ENCODE measurements at regions not wholly inside any gene's neighbourhood (a gene's known extent, or its start where the extent isn't known, plus 50 kb on each side); places are given as distances from the start of the nearest gene placed in this dataset.

DNA sequence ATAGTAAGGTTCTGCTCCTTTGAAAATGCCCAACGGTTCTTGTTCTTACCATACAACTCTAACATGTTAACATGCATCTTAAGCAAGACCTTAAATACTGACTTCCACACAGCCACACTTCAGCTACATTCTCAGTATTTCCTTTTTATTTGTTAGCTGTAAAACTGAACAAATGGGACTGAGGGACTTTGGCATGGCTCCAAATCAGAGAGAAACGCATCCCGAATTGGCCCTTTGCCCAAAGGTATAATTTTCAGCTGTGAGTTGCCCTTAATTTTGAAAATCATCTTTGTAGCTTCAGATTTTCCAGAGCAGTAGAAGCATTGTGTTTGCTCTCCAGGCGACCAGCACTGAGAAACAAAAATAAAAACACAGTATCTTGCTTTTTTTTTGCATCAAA is 56.4 kb downstream of the NEUROD6 start:
- DNase-seq = no peak

DNA sequence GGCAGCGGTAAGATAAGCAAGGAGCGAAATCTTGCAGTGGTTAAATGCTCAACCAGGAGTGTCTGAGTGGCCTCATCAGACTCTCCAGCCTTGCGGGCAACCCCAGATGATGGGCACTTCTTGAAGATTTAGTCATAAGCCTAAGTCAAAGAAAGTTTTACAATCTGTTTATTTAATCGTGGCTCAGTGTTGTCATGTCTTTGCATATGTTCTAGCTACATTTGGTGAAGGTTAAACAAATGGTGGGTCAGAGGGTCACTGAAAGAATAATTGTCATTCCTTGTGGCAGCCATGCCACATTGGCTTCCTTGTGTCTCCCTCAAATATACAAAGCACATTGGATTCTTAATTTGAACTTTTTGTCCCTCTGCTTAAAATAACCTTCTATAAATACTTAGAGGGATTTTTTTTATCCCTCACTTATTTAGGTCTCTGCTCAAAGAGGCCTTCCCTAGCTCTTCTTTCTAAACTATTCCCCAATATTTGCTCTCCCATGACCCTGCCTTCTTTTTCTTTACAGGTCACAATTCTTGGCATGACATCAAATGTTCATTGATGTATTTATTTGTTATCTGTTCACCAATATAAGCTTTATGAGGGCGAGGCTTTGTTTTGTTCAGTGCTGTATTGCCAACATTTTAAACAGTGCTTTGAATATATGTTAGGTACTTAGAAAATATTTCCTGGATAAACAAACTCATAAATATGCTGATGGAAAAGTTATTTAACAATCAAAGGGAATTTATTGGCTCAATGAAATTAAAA is 68.7 kb downstream of the NEUROD6 start:
- DNase-seq = no peak

DNA sequence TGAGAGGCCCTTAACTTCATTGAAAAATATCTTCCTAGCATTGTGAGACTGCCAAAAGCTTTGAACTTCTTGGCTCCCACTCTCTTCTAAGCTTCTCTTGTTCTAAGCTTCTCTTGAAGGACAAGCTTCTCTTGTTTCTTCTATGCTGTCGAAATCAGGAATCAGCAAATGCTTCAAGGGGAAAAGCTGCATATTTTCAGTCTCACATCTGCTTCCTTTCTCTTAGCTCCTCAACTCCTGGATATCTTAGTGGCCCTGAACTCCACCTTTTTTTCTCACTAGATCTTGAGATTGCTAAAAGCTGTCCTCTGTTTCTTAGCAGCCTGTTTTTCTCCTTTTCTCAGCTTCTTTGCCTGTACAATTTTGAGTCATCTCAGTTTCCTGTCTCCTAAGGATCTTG is 73.0 kb downstream of the NEUROD6 start:
- no peak for DNase-seq

DNA sequence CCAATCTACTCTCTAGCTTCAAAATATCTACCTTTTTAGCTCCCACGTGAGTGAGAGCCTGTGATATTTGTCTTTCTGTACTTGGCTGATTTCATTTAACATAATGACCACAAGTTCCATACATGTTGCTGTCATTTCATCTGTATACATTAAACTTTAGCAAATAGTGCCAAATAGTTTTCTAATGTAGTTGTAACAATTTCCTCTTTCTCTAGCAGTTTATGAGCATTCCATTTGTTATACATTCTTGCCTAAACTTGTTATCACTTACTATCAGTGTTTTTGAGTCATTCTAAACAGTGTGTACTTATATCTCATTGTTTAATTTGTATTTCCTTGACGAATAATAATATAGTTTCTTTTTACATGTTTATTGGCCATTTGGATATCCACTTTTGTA is 77.2 kb downstream of the NEUROD6 start:
- DNase-seq = no peak

DNA sequence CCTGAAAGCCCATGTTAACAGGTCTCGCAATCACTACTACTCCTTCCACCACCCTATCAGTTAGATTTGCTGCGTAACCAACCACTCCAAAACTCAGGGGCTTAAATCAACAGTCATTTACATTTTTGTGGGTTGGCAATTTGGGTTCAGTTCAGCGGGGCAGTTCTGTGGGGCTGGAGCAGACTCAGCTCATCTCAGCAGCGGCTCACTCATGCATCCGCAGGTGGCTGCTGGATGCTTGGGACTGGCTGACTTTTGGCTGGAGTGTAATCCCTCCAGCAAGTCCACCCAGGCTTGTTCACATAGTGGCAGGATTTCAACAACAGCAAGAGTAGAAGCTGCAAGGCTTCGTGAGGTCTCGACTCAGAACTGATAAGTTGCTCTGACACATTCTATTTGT is 79.2 kb downstream of the NEUROD6 start:
- no peak for DNase-seq

DNA sequence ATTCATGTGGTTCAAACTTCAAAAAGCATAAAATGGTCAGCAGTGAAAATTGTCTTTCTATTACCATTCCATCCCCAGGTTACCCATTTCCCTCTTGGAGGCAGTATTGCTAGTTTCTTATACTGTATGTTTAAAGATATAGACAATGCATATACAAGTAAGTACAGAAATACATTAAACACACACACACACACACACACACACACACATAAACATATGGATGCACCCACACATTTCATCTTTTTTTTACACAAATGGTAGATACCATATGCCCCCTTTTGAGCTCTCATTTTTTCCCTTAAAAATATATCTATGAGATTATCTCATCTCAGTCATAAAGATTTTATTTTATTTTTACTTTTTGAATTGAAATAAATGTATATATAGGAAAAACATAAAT is 79.7 kb downstream of the NEUROD6 start:
- DNase-seq = no peak

DNA sequence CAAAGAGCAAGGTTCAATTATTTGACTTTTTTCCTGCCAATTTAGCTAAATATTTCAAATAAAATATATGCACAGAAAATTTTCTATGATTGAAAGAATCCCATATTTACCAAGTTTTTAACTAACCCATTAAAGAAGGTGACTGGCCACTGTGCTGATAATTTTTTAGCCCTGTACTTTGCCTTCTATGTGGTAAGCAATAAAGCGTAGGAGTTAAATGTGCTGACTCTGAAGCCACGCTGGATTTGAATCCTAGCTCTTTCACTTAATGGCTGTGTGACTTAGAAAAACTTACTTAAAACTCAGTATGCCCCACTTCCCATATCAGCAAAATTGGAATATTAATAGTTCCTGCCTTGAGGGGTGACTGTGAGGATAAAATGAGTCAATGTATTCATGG is 82.1 kb downstream of the NEUROD6 start:
- DNase-seq = no peak

DNA sequence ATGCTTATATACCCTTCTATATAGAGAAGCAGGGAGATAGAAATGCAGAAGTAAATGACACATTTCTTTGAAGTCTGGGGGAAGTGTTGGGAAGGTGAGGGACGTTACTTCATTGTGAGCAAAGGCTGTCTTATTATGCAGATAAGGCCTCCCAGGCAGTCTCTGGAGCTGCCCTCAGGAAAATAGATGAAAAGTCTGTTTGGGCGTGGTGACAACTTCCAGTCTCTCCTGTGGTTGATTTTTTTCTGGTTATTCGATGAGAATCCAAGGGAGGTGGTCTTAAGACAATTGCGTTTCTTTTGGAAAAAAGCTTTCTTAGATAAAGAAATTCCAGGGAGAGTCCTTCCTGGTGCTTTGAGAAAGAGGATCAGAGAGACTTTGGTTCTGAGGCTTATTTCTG is 84.0 kb downstream of the NEUROD6 start:
- no peak for DNase-seq

DNA sequence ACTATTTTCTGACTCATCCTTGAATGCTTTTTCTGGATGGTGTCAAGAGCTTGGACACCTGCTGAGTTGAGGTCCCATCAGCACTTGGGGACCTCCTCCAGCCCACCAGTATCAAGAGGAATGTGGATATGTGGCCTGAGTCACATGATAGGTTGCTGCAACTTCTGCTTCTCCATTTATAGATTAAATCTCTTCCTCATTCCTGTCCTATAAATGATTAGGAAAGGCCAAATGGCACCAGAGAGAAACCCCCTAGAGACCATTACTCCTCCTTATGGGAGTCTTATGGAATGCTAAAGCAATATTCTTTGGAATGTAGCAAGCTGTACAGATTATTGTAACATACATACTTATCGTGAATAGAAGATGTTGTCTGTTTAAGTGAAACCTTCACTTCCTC is 85.6 kb downstream of the NEUROD6 start:
- no peak for DNase-seq

DNA sequence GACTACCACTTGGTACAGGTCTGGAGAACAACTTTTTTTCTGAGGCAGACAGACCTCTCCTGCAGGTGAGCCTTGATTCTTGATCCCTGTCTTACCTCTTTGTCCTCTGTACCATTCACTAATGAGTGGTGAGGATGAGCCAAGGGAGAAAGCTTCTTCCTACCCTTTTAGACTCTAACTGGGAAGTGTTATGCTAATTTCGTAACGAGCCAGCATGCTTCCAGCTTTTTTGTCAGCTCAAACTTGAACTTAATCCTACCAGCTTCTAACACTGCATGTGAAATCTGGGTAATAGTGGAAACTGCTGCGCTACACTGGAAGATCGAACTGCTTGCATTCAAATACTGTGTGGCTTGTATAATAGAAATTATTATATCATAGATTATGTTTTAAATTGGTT is 87.0 kb downstream of the NEUROD6 start:
- no peak for DNase-seq

DNA sequence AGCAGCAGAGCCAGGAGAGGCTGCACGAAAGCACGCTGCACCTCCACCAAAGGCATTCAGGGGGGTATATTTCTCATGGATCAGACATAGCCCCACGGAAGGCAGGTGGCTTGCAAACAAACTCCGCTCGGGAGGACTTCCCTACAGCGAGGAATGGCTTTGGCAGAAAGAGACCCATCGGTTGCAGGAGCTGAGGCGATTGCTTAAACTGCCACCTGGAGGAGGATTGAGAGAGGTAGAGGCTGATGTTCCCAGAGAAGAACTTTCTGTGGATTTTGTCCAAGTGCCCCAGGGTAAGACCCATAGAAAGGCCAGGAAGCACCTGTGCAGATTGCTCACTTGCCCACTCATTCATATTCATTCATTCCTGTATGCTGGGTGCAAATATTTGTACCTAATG is 89.1 kb downstream of the NEUROD6 start:
- DNase-seq = no peak

DNA sequence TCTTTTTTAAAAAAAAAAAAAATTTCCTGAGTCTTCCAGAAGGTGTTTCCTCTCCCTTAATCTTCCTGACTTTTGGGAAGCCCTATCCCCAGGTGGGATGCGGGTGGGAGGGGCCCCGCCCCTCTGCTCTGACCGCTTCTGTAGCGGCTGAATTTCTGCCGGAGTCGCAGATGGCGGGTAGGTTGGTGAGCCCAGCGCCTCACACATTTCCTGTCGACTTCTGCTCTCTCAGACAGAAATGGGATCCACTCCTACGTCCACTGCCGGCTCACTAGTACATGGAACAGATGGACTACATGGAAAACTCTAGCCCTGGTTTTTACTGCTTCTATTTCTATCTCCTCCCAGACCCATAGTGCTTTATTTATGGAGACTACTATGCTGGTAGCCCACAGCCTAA is 90.9 kb downstream of the NEUROD6 start:
- no peak for DNase-seq

DNA sequence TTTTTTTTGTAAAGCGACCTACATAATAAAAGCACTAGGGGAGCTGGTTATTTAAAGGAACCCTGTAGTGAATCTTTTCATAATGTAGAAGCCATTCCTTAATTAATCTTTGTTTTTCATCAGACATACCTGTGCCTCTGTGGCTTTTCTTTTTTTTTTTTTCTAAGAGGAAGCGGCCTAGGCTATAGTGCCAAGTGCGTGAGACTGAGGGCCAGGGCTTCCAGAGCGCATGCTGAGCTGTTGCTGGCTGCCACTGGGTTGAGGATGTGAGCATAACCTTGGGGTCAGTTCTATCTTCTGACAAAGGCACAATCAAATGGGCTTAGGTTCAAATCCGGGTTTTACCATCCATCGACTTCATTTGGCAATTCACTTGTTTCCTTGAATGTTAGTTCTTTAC is 103.7 kb downstream of the NEUROD6 start:
- DNase-seq = no peak

DNA sequence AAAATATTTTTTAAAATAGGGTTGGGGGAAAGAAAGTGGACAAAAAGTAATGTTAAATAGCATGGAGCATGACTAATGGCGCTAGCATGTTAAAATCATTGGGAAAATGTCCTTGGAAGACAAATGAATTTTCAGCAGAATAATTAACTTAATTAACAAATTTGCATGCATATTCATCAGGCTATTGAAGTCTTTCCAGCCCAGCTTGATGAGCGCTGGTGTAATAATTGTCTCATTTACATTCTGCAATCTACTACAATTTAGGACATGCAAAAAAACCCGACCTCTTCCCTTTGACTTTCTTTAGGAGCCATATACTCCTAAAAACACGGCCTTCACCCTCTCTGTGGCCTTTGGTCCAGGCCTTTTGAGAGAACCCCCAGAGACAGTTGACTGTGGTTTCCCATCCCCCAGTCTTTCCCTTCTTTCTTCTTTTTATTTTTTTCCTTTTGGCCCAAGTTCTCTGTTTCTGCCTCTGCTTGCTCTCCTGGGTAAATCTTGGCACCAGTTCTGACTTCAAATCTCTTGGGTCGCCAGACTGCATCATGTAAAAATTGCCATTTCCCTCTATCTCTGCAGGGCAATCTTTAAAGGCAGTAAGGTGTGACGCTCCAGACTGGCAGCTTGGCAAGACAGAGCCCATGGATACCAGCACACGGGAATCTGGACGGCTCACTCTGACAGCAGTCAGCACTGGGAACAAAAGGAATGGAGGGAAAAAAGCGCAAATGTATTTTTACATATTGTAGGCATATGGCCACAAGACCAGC is 105.5 kb downstream of the NEUROD6 start:
- no peak for DNase-seq

DNA sequence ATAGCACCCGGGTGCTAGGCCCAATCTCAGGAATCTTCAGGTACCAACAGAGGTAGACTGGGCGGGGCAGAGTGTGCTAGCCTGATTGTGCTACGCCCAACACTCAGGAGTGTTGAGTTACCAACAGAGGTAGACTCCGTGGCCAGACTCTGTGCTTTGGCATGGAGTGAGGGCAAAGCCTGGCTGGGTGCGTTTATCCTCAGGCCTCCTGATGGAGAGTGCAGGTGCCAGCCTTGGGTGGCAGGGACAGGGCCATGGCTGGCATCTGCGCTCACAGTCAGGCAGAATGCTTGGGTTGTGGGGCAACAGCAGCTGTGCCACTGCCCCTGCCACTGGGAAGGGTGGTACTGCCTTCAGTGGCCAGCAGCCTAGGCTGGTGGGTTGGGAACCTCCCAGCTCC is 111.6 kb downstream of the NEUROD6 start:
- no peak for DNase-seq

DNA sequence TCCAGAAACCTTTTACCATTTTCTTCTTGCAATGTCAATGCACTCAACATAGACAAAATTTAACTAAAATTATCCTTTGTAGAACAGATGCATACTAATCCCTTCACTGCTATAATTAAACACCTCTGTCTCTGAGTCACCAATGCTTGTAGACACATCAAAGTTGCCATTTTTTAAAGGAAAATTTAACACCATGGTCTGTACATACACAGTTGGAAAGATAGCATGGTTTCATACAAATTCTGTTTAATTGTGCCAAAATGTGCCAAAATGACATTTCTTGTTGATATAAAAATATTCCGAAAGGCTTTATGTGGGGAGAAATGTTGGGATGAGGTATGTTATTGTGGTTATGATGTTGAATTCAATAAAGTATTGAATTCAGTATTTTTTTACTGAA is 125.8 kb downstream of the NEUROD6 start:
- DNase-seq = no peak

DNA sequence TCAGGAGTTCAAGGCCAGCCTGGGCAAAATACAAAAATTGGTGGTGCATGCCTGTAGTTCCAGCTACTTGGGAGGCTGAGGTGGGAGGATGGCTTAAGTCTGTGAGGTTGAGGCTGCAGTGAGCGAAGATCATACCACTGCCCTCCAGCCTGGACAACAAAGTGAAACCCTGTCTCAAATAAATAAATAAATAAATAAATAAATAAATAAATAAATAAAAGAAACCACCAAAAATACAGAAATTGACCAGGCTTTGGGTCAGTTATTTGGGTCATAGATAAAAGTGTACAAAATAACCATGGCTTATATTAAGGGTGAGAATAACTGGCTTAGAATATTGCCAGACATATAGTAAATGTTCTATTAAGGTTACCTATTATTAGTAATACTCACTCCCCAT is 129.2 kb downstream of the NEUROD6 start:
- DNase-seq = no peak

DNA sequence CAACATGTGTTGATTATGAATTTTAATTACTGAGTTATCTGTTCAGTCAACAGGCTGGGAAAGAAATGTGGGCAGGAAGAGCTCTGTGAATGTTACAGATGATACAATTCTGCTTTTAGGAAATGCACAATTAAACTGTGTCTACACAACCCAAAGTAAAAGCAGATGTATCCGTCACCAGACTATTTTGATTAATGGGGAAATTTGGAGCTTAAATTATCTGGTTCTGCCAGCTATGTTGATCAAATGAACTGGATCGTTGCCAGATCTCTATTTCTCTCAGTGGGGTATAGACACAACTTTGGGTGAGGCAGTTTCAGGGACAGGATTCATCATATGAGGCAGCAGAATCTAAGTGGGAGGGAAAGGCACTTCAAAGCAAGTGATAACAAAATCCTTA is 136.5 kb downstream of the NEUROD6 start:
- DNase-seq = no peak

DNA sequence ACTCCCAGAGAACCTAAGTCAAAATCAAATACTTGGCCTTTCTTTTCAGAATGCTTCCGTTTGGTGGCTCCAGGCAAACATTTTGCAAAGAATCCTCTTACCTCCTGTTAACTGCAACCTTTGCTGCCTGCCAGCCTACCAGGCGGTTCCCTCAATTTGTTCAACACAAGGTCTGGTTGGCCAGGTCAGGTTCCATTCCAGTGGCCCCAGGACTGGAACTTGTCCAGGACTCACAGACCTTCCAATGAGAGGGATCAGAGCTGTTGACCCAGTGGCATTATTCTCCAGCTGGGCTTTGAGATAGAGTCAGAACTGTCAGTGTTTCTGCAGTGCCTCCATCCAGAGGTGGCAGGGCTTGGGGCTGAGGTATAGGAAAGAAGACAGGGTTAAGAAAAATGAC is 137.0 kb downstream of the NEUROD6 start:
- no peak for DNase-seq

DNA sequence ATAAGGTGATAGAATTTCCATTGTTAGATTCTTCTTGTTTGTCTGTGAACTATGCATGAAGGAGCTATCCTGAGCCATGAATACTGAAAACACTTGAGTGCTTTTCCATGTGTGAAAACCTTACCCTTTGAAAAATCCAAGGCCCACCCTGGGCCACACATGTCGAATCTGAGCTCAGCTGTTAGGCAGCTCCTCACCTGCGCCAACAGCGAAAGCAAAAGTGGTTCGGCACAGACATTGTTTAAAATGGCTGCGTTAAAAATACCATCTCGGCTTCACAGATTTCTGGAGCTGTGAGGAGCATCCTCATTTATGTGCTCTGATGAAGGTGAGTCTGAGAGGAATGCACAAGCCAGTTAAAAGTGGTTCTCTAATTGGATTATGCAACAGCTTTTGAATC is 137.7 kb downstream of the NEUROD6 start:
- no peak for DNase-seq

DNA sequence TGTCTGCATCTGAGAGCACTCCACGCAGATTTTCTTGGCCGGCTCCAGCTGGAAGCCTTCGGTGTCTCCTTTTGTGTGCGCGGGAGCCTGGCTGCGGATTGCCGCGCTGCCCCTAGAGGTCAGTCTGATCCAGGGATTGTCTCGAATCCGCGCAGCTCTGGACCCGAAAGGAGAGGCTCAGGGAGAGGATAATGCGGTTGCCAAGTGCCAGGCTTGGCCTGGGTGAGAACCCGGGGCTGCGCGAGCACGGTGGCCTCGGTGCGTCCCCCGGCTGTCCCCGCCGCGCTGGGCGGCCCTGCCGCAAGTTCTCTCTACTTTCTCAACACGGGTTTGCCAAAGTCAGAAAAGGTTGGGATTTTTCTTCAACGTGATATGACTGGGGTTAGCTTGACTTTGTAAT is 140.9 kb downstream of the ADCYAP1R1 start:
- peak; percentile 81 for DNase-seq

DNA sequence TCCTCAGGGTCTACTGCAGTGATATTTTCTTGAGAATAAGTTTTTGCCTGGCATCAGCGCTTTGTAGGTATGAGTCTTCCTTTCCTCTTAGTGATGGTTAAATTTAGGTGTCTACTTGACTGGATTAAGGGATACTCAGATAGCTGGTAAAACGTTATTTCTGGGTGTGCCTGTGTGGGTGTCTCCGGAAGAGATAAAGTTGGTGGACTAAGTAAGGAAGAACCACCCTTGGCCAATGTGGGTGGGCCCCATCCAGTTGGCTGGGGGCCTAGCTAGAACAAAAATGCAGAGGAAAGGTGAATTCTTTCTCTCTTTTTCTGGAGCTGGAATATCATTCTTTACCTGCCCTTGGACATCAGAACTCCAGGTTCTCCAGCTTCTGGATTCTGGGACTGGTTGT is 138.8 kb downstream of the ADCYAP1R1 start:
- DNase-seq = no peak

DNA sequence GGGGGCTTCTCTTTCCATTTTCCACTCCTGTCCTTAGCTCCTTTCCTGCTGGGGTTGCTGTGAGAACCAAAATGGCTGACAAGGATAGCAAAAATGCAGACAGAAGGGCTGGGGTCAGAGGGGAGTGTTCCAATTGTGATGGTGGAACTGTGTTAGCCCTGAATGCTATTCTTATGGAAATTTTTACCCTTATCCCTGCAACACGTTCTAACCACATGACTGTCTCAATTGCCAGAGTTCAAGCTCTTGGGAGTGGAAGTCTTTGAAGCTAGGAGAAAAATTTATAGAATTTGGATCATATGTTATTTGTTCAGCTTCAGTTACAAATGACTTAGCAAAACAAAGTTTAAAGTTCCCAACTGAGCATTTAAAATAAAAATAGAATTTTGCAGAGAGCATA is 134.1 kb downstream of the ADCYAP1R1 start:
- peak; percentile 33 for DNase-seq

DNA sequence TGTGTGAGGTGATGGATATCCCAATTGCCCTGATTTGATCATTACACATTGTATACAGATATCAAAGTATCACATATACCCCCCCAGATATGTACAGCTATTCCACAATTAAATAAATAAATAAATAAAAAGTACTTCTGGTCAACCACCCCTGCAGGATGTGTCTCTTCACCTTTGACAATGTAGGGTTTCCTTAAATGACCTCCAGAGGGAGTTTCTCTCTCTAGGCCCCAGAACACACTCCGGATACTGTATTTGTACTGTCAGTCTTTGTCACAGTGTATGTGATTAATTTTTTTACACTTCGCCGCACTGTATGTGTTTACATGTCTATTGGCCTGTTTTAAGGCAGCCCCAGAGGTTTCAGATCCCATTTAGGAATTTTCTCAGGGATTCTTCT is 123.6 kb downstream of the ADCYAP1R1 start:
- no peak for DNase-seq

DNA sequence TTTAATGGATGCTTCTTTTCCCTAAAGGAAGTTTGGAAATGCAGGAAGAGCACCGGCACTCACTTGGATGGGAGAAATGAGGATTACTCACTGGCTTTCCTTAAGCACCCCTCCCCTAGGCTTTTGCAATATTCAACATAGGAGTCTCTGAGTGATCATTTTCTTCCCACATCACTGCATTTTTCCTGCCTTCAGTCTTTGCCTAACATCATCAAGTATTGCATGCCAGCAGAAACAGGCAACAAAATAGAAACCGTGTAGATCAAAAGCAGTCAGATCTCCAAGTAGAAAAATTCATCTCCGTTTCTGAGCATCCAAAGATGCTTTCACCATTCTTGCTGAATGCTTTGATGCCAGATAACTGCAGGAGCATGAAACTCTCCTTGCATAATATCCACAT is 119.9 kb downstream of the ADCYAP1R1 start:
- DNase-seq = no peak
